HG02885 (cell line): ENCODE measurements at regions not wholly inside any gene's neighbourhood (a gene's known extent, or its start where the extent isn't known, plus 50 kb on each side); places are given as distances from the start of the nearest gene placed in this dataset.
A peak's percentile ranks its signal among the peaks of the same experiment; 100 is the strongest.
"Not testable (repeated sequence)": the region's sequence is repeated elsewhere in the genome, so short reads cannot be mapped to it uniquely, and the experiment has no call there.

Experiments
- ATAC-seq: cut with Tn5 transposase; IDR thresholded peaks from one replicate; pipeline ENCODE4 v1.9.1; 2021; ENCODE audit warnings: mild to moderate bottlenecking; ENCODE audit not compliant: unreplicated experiment, poor library complexity

- ATAC-seq = no peak
These were observed 70.6 kb downstream of the SMPDL3A start for GRCh38 chr6:122859676-122860075.

DNA sequence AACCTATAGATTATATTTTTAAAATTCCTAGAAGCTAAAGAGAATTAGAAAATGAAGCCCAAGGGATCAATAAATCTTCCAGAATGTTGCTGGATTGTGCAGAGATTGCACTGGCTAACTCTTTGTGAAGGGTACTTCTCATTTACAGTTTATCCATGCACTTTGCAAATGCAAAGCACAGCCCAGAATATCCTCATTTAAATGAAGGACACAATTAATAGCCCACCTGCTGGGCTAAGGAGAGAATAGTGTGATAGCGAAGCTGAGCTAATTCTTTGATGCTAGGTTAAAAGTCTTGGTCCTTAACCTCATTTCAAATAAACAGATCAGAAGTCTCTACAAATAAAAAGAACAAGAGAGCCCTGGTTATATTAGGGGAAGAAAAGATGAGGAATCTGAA lies 72.5 kb downstream of the SMPDL3A start:
- ATAC-seq = no peak

DNA sequence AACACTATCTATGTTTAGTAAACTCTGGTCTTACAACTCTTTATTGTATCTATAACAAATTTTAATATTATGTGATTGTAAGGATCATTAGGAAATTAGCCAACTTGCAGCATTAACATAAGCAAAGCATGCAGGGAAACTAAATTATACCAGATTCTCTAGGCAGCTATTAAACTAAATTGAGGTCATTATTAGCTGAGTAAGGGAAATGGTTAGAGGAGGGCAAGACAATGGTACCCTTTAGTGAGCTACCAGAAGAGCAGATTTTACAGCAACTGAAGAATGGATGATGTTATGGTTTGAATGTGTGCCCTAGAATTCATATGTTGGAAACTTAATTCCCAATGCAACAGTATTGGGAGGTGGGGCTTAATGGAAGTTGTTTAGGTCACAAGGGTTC lies 79.1 kb downstream of the SMPDL3A start:
- ATAC-seq = no peak

- peak; percentile 96 for ATAC-seq
These were observed 80.5 kb downstream of the SMPDL3A start for GRCh38 chr6:122869437-122870024.

- ATAC-seq = no peak
These were observed 82.0 kb downstream of the SMPDL3A start for GRCh38 chr6:122871079-122871478.

- no peak for ATAC-seq
These were observed 83.3 kb downstream of the SMPDL3A start for GRCh38 chr6:122872311-122872710.

GRCh38 chr6:122877302-122877701 lies 88.2 kb downstream of the SMPDL3A start:
- no peak for ATAC-seq

DNA sequence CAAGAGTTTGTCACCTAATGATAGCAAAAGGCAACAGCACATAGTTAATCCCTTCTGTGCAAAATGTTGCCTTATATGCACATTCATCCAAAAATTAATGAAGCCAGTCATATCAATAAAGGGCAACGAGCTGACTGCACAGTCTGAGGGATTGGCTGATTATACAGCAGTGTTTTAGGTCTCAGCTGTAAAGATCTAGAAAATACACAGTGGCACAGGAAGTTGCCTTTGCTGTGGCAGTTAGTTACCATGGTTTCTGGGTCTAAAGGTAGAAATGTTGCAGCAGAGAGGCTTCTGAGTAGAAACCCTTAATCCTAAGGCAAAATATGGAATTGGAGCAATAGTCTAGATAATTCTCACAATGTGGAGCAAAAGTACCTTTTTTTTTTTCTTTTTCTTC lies 89.7 kb downstream of the SMPDL3A start:
- ATAC-seq = no peak

DNA sequence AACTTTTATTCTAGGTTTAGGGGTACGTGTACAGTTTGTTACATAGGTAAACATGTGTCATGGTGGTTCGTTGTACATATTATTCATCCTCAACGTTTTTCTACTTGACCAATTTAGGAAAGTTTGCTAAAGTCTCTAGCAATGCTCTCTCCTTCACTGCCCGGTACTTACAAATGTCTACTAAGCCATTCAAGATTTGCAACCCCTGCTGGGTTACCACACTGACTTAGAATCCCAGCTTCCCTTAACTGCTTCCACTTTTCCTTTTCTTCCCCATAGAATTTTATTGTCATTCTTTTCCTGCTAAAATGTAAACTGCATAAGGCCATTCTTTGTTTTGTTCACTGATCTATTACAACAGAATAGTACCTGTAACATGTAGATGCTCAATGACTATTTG lies 97.4 kb downstream of the SMPDL3A start:
- ATAC-seq = no peak

DNA sequence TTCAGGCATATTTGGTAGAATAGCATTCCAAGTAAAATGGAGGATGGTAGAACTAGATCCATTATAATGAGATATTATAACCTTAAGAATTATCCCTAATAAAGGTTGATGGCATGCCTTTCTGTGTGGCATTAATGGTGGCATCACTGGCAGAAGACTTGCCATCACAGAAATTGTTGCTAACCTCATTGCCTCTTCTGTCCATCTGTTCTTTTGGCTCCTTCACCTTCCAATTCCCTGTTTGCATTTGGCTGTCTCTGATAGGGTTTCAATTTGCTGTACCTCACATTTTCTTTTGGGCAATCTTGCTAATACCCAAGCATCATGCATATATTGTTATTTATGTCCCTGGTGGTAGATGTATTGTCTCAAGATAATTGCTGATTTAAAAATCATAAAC lies 98.9 kb downstream of the SMPDL3A start:
- ATAC-seq = no peak

GRCh38 chr6:122888680-122889079 lies 99.6 kb downstream of the SMPDL3A start:
- ATAC-seq = not testable (repeated sequence)

- no peak for ATAC-seq
These were observed 101.2 kb downstream of the SMPDL3A start for GRCh38 chr6:122890250-122890649.

- ATAC-seq = no peak
These were observed 101.2 kb upstream of the CLVS2 start for GRCh38 chr6:122894791-122895190.

DNA sequence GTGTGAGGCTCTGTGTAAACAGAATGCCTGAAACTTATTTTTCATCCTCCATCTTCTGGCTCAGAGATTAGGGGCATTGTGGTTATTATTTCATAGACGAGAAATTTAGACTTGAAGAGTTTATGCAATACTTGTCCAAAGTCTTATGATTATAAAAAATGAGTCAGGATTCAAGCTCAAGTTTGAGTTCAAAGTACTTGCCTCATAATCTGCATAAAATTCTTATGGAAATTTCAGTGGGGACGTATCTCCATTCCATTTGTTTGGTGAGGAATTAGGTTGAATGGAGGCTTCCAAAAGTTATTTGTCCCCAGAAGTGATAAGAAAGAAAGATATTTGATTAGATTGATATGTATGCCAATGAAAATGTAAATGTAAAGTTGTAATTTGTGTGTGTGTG lies 93.7 kb upstream of the CLVS2 start:
- ATAC-seq = no peak

GRCh38 chr6:122903266-122903915 lies 92.6 kb upstream of the CLVS2 start:
- ATAC-seq = no peak

DNA sequence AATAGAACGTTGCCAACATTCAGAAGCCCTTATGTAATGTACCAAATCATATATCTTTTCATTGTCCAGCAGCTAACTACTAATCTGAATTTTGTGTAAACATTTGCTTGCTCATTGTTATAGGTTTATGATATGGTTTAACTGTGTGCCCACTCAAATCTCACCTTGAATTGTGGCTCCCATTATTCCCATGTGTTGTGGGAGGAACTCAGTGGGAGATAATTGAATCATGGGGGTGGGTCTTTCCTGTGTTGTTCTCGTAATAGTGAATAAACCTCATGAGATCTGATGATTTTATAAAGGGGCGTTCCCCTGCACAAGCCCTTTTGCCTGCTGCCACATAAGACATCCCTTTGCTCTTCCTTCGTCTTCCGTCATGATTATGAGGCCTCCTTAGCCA lies 91.9 kb upstream of the CLVS2 start:
- no peak for ATAC-seq

DNA sequence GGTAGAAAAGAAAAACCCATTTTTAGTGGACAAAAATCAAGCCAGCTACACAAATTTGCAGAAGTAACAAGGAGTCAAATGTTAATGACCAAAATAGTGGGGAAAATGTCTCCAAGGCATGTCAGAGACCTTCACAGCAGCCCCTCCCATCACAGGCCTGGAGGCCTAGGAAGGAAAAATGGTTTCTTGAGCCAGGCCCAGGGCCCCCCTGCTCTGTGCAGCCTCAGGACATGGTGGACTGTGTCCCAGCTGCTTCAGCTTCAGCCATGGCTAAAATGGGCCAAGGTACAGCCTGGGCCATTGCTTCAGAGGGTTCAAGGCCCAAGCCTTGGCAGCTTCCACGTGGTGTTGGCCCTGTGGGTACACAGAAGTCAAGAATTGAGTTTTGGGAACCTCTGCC lies 82.5 kb upstream of the CLVS2 start:
- no peak for ATAC-seq

DNA sequence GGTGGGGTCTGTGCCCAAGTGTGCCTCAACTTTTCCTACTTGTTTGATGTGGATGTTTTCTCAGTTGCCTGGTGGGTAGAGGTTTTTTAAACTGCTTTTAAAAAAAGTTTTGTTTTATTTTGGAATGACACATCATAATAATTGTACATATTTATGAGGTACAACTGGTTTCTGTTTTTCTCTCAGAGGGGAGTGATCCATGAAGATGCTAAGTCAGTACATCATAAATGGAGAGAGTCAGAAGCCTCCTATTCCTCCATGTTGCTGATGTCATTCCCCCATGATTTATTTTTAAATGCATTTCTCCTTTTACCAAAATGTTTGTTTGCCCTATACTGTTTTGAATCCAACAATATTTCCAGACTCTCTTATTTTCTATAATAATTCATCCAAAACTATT lies 77.3 kb upstream of the CLVS2 start:
- no peak for ATAC-seq

DNA sequence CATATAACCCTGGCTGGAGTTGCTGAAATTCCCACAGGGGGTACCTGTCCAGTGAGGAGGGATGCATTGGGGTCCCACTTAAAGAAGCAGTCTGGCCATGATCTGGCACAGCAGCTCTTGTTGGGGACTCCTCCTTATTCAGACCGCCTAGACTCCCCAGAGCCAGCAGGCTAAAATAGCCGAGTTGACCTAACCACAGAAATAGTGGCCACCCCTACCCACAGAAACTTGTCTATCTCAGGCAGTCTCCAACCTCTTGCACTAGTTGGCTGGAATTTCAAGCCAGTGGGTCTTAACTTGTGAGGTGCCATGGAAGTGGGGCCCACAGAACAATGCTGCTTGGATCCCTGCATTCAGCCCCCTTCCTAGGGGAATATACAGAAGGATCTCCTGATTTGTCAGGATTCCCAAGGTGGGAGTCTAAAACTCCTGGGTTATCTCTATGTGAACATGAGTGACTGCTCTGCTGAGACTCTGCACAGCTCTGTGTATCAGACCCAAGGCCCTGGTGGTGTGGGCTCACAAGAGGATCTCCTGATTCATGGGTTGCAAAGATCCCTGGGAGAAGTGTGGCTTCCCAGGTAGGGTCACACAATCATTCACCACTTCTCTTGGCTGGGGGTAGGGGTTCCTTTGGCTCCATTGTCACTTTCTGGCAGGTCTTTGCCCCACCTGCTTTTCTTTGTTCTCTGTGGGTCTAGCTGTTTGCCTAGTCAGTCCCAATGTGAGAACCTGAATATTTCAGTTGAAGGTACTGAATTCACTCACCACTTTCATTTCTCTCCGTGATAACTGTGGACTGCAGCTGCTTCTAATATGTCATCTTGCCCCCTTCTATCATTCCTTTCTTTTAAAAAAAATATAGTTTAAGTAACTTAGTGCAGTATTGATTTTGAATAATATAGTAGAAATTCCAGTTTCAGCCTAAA lies 65.5 kb upstream of the CLVS2 start:
- ATAC-seq = peak; percentile 84

- peak; percentile 22 for ATAC-seq
These were observed 64.1 kb upstream of the CLVS2 start for GRCh38 chr6:122931916-122932315.

DNA sequence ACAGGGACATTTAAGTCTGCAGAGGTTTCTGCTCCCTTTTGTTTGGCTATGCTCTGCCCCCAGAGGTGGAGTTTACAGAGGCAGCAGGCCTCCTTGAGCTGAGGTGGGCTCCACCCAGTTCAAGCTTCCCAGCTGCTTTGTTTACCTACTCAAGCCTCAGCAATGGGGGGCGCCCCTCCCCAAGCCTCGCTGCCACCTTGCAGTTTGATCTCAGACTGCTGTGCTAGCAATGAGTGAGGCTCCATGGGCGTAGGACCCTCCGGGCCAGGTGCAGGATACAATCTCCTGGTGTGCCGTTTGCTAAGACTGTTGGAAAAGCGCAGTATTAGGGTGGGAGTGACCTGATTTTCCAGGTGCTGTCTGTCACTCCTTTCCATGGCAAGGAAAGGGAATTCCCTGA lies 51.1 kb upstream of the CLVS2 start:
- not testable (repeated sequence) for ATAC-seq
